Esophagus squamous epithelium (tissue), 5 donors: ENCODE measurements at regions not wholly inside any gene's neighbourhood (a gene's known extent, or its start where the extent isn't known, plus 50 kb on each side); places are given as distances from the start of the nearest gene placed in this dataset.
"Not testable (repeated sequence)": the region's sequence is repeated elsewhere in the genome, so short reads cannot be mapped to it uniquely, and the experiment has no call there.

Experiments used
- DNase-seq: peaks from one replicate; lab custom pipeline; 2025; lab: John Stamatoyannopoulos, UW
- H3K27ac ChIP-seq, 4 donors: fragments of 200-600 bp; sonication (generic); one replicate each; pipeline ENCODE4 v1.5.1; 2016 to 2019; ENCODE audit warnings: mild to moderate bottlenecking in 1 of 4
- H3K27me3 ChIP-seq, 4 donors: fragments of 200-600 bp; sonication (generic); 1 replicate in 3 of 4; 2 replicates in 1 of 4; pipeline versions ENCODE4 v1.5.1 to v1.6.0; 2017 to 2021; ENCODE audit warnings: antibody characterized with exemption in 1 of 4
- H3K36me3 ChIP-seq, 3 donors: fragments of 200-600 bp; sonication (generic); one replicate each; pipeline ENCODE4 v1.5.1; 2016 to 2019
- H3K4me1 ChIP-seq, 3 donors: fragments of 200-600 bp; sonication (generic); one replicate each; pipeline ENCODE4 v1.5.1; 2017 to 2019
- H3K4me3 ChIP-seq, 4 donors: fragments of 200-600 bp; sonication (generic); 1 replicate in 3 of 4; 2 replicates in 1 of 4; pipeline ENCODE4 v1.5.1; 2016 to 2019; ENCODE audit warnings: mild to moderate bottlenecking in 2 of 4, moderate library complexity in 1 of 4
- H3K9me3 ChIP-seq, 3 donors: fragments of 200-600 bp; sonication (generic); one replicate each; pipeline ENCODE4 v1.5.1; 2016 to 2019
- POLR2A ChIP-seq, 4 donors: fragments of 450-650 bp; IDR thresholded peaks; one replicate each; pipeline ENCODE4 v1.6.1; 2017; ENCODE audit warnings: antibody characterized with exemption in 4 of 4, mild to moderate bottlenecking in 4 of 4, moderate library complexity in 3 of 4
- whole genome bisulfite sequencing, 2 donors: methylation state at CpG; one replicate each; pipeline ENCODE4 v1.1.5; 2018; 5-methylcytosine and 5-hydroxymethylcytosine counted together
- intact Hi-C: fragments of 100-400 bp; cut with DNase I; formaldehyde crosslinking; loops from one replicate; pipeline ENCODE4 v1.15.0; 2022
- donor health status: DM: yes; HTN: yes; CAD: no.

DNA sequence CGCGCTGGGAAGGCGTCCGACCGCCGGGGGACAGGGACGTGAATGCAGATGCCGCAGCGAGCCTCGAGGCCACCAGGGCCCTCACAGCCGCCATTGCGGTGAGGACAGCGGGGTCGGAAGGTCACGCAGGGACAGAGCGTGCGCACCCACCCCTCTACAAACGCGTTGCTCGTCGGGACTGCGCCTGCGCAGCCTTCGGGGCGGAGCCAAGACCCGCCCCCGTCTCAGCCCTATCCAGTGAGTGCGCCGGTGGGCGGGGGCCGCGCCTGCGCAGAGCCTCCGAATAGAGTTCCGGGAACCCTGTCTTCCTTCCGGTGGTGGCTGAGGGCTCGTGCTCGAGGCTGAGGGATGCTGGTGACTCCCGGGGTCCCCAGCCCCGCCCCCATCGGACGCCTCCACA, 5393.1 kb upstream of the TPTE start:
- H3K27ac ChIP-seq, result peak overlapping the region; percentile 65 to 87 (median 82)
- H3K36me3 ChIP-seq, DNase-seq, H3K27me3 ChIP-seq, H3K9me3 ChIP-seq, intact Hi-C loops, H3K4me1 ChIP-seq: not testable (repeated sequence)
- WGBS, 2 donors, result no CpG with 5 or more reads among the region's 42 CpGs
- H3K4me3 ChIP-seq, result peak overlapping the region; percentile 15 to 67 (median 54)
- peak in 2 of 4 donors; percentile 17 to 44 for TF ChIP-seq POLR2A (IDR thresholded peaks at IDR 0.05)

DNA sequence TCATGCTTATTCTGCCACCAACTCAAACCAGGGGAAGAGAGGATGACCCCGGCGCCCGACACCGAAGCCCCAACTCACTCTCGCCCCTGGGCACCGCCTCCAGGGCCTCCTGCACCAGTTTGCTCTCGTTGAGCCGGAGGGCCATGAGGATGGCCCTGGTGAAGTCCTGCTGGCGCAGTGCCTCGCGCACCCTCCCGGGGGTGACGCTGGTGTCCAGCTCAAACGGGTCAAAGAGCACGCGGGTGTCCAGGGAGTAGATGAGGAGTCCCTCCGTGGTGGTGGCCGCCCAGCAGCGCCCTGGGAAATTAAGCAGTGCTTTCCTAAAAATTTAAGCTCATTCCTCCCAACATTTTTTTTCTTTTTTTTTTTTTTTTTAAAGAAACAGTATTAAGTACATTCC, 5387.6 kb upstream of the TPTE start:
- H3K27ac ChIP-seq, H3K36me3 ChIP-seq, H3K27me3 ChIP-seq, H3K4me1 ChIP-seq, H3K4me3 ChIP-seq, intact Hi-C loops, H3K9me3 ChIP-seq, DNase-seq: not testable (repeated sequence)
- WGBS, 2 donors, result no CpG with 5 or more reads among the region's 19 CpGs

- intact Hi-C loops, H3K4me3 ChIP-seq, H3K27me3 ChIP-seq, H3K27ac ChIP-seq, H3K36me3 ChIP-seq, H3K4me1 ChIP-seq, DNase-seq, H3K9me3 ChIP-seq: not testable (repeated sequence)
- WGBS, 2 donors, result no CpG with 5 or more reads among the region's 8 CpGs
These were observed 5385.0 kb upstream of the TPTE start for GRCh38 chr21:5136406-5136805.

- H3K4me3 ChIP-seq, H3K36me3 ChIP-seq, H3K4me1 ChIP-seq, H3K9me3 ChIP-seq, H3K27ac ChIP-seq, DNase-seq, H3K27me3 ChIP-seq, intact Hi-C loops: not testable (repeated sequence)
- WGBS, 2 donors, result no CpG with 5 or more reads among the region's 18 CpGs
These were observed 5384.4 kb upstream of the TPTE start for GRCh38 chr21:5137006-5137405.

- H3K9me3 ChIP-seq, H3K4me1 ChIP-seq, intact Hi-C loops, H3K27ac ChIP-seq, DNase-seq, H3K4me3 ChIP-seq, H3K27me3 ChIP-seq: not testable (repeated sequence)
- peaks cover 0 to 10% (median 0%) of the 10 kb centered on the region in 3 donors for H3K36me3 ChIP-seq
- WGBS, 2 donors, result no CpG with 5 or more reads among the region's 7 CpGs
These were observed 5382.7 kb upstream of the TPTE start for GRCh38 chr21:5138687-5139086.

DNA sequence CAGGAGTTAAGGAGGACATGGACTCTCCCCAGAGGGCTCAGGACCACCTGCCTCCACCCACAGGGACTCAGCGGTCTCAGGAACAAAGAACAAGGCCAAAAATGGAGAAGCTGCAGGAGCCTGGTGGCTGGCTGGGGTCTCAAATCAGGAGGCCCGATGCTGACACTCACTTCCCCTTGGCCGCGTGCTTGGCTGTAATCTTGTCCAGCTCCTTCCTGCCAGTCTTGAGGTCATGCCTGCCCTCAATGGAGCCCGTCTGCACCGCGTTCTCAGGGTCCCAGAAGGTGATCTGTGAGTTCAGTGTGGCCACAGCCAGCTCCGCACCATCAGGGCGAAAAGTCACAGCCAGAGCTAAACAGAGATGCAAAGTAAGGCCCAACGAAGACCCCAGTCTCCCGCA, 5381.9 kb upstream of the TPTE start:
- DNase-seq, H3K4me1 ChIP-seq, intact Hi-C loops, H3K27ac ChIP-seq, H3K9me3 ChIP-seq, H3K4me3 ChIP-seq, H3K27me3 ChIP-seq: not testable (repeated sequence)
- WGBS, 2 donors, result no CpG with 5 or more reads among the region's 11 CpGs
- peaks cover 0 to 10% (median 0%) of the 10 kb centered on the region in 3 donors for H3K36me3 ChIP-seq

DNA sequence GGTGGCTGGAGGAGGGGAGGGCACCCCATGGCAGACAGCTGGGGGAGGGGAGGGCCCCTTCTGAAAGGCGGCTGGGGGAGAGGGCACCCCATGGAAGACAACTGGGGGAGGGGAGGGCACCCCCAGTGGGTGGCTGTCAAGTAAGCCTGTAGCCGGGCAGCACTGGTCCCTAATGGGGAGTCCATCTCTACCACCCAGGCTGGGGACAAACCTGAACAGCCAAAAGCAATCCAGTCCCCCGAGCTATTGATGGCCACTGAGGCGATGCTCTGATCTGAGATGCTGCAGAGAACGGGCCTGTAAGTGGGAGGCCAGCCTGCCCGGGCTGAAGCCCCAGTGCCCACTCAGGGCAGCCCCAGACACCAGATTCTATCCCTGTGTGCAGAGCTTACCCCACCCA, 5378.4 kb upstream of the TPTE start:
- H3K27ac ChIP-seq, H3K4me1 ChIP-seq, DNase-seq, H3K27me3 ChIP-seq, intact Hi-C loops, H3K9me3 ChIP-seq, H3K4me3 ChIP-seq: not testable (repeated sequence)
- H3K36me3 ChIP-seq, result peaks cover 0 to 10% (median 0%) of the 10 kb centered on the region in 3 donors
- WGBS, 2 donors, result no CpG with 5 or more reads among the region's 6 CpGs

DNA sequence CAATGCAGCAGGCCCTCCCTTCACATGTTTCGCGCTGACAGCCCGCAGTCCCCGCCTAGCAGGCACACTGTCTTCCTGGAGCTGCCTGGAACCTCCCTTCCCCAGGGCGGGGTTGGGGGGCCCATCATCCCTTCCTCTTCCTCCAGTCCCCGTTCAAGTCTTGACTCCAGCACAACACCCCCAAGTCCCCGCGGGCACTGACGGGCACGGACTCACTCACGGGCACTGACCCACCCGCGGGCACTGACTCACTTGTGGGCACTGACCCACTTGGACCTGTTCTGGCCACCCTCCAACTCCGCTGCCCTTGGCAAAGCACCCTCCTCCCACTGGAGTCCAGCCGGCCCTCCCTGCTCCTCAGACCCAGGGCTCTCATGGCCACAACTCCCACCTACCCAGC, 5376.7 kb upstream of the TPTE start:
- H3K4me3 ChIP-seq, H3K9me3 ChIP-seq, intact Hi-C loops, DNase-seq, H3K4me1 ChIP-seq, H3K27ac ChIP-seq, H3K27me3 ChIP-seq: not testable (repeated sequence)
- peaks cover 0 to 10% (median 0%) of the 10 kb centered on the region in 3 donors for H3K36me3 ChIP-seq
- no CpG with 5 or more reads among the region's 15 CpGs for WGBS, 2 donors

- intact Hi-C loops, H3K4me3 ChIP-seq, H3K4me1 ChIP-seq, H3K9me3 ChIP-seq, H3K27me3 ChIP-seq, DNase-seq, H3K27ac ChIP-seq, H3K36me3 ChIP-seq: not testable (repeated sequence)
- no CpG with 5 or more reads among the region's 18 CpGs for WGBS, 2 donors
These were observed 5373.7 kb upstream of the TPTE start for GRCh38 chr21:5147685-5148084.

GRCh38 chr21:5149222-5149621, 5372.2 kb upstream of the TPTE start:
- H3K27me3 ChIP-seq, H3K4me1 ChIP-seq, intact Hi-C loops, H3K4me3 ChIP-seq, H3K27ac ChIP-seq, H3K9me3 ChIP-seq, H3K36me3 ChIP-seq, DNase-seq: not testable (repeated sequence)
- WGBS, 2 donors, result 58 to 80% methylated on average over 7 to 10 of the region's 14 CpGs

GRCh38 chr21:5153842-5154640, 5367.3 kb upstream of the TPTE start:
- H3K27me3 ChIP-seq, H3K9me3 ChIP-seq, intact Hi-C loops, H3K4me1 ChIP-seq, DNase-seq, H3K36me3 ChIP-seq: not testable (repeated sequence)
- Histone ChIP-seq H3K4me3 (peak overlapping the region; percentile 14 to 67 (median 48)), H3K27ac (peak overlapping the region in 2 of 4 donors; percentile 74 to 75)
- WGBS, 2 donors, result no CpG with 5 or more reads among the region's 69 CpGs

DNA sequence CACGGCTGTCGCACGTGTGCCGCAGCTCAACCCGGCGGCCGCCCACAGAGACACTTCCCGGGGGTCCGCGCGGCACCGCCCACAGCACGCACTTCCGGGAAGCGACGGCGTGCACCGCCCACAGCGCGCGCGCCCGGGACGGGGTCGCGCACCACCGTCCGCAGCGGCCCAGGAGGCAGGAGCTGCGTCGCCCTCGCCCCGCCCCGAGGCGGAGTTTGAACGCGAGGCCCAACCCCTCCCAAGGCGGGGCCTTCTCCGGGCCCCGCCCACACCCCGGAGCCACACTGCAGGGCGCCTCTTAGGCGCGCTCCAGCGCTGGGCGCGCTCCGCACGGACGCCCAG, 5366.8 kb upstream of the TPTE start:
- Histone ChIP-seq H3K27ac (peak overlapping the region in 2 of 4 donors; percentile 74 to 75), H3K4me3 (peak overlapping the region; percentile 14 to 67 (median 48))
- H3K27me3 ChIP-seq, DNase-seq, H3K9me3 ChIP-seq, intact Hi-C loops, H3K4me1 ChIP-seq, H3K36me3 ChIP-seq: not testable (repeated sequence)
- no CpG with 5 or more reads among the region's 50 CpGs for WGBS, 2 donors

GRCh38 chr21:5162693-5163574, 5358.4 kb upstream of the TPTE start:
- no CpG with 5 or more reads among the region's 20 CpGs for WGBS, 2 donors
- H3K27me3 ChIP-seq, H3K36me3 ChIP-seq, H3K4me1 ChIP-seq, H3K27ac ChIP-seq, H3K9me3 ChIP-seq, H3K4me3 ChIP-seq, intact Hi-C loops, DNase-seq: not testable (repeated sequence)
